Erythroblast (primary cell): ENCODE measurements at regions not wholly inside any gene's neighbourhood (a gene's known extent, or its start where the extent isn't known, plus 50 kb on each side); places are given as distances from the start of the nearest gene placed in this dataset.

Source experiments
- GATA1 ChIP-seq: IDR thresholded peaks from 2 replicates; pipeline ENCODE4 v1.6.1; 2011; ENCODE audit warnings: low read depth, mild to moderate bottlenecking, control low read depth, low read length, moderate library complexity
- POLR2A ChIP-seq: IDR thresholded peaks from 2 replicates; pipeline ENCODE4 v1.6.1; 2011; ENCODE audit warnings: mild to moderate bottlenecking, low read length

GRCh38 chr9:88685966-88686365 is 151.0 kb downstream of the NXNL2 start:
- TF ChIP-seq POLR2A (no peak), GATA1 (no peak)
